Ishikawa (cell line): ENCODE measurements at regions not wholly inside any gene's neighbourhood (a gene's known extent, or its start where the extent isn't known, plus 50 kb on each side); places are given as distances from the start of the nearest gene placed in this dataset.

Experiments used
- CEBPB ChIP-seq: IDR thresholded peaks from 2 replicates; pipeline ENCODE4 v1.6.1; 2012
- CREB1 ChIP-seq: IDR thresholded peaks from 2 replicates; pipeline ENCODE4 v1.6.1; 2012; ENCODE audit warnings: low read depth
- EGR1 ChIP-seq: IDR thresholded peaks from 2 replicates; pipeline ENCODE4 v1.6.1; 2012
- EP300 ChIP-seq: IDR thresholded peaks from 2 replicates; pipeline ENCODE4 v1.6.1; 2012; ENCODE audit warnings: borderline replicate concordance
- FOXM1 ChIP-seq: IDR thresholded peaks from 2 replicates; pipeline ENCODE4 v1.6.1; 2012; ENCODE audit warnings: low read depth, borderline replicate concordance
- NFIC ChIP-seq: IDR thresholded peaks from 2 replicates; pipeline ENCODE4 v1.6.1; 2012
- RAD21 ChIP-seq: IDR thresholded peaks from 2 replicates; pipeline ENCODE4 v1.6.1; 2012; ENCODE audit warnings: low read depth
- TAF1 ChIP-seq: IDR thresholded peaks from 2 replicates; pipeline ENCODE4 v1.6.1; 2012; ENCODE audit warnings: low read depth, mild to moderate bottlenecking
- TCF12 ChIP-seq: IDR thresholded peaks from 2 replicates; pipeline ENCODE4 v1.6.1; 2012; ENCODE audit warnings: low read depth
- TEAD4 ChIP-seq: IDR thresholded peaks from 2 replicates; pipeline ENCODE4 v1.6.1; 2012
- YY1 ChIP-seq: IDR thresholded peaks from 2 replicates; pipeline ENCODE4 v1.6.1; 2012; ENCODE audit warnings: low read depth
- ZBTB7A ChIP-seq: IDR thresholded peaks from 2 replicates; pipeline ENCODE4 v1.6.1; 2012; ENCODE audit warnings: low read depth
- TF ChIP-seq, protein P1 (sequence below): IDR thresholded peaks from 2 replicates; pipeline ENCODE4 v1.6.1; 2012
- TF ChIP-seq, protein P2 (sequence below): IDR thresholded peaks from 2 replicates; pipeline ENCODE4 v1.6.1; 2012; ENCODE audit warnings: low read depth, mild to moderate bottlenecking
- TF ChIP-seq, protein P3 (sequence below): IDR thresholded peaks from 2 replicates; pipeline ENCODE4 v1.6.1; 2012

DNA sequence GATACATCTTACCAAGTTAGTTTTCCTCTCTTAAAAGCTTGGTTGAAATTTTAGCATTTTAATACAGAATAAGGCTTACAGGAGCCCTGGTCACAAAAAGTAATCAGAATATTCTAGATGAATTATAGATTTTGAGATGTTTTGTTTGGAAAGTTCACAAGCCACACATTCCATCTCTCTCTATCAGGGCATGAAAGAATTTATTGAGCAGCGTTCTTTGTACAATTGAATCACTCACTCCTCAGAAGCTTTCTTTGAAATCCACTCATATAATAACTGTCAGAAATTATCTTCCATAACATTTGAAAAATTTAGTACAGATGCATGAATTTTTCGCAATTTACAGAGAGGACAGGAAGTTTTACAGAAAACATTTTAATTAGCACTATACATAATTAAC, 938.6 kb upstream of the MDGA2 start:
- no peak for TF ChIP-seq ZBTB7A
- no peak for TF ChIP-seq CREB1
- TF ChIP-seq CEBPB, result no peak
- no peak for TF ChIP-seq TCF12
- no peak for TF ChIP-seq NFIC
- TF ChIP-seq EGR1, result no peak
- TF ChIP-seq FOXM1, result no peak
- no peak for TF ChIP-seq RAD21
- TF ChIP-seq, protein P1, sequence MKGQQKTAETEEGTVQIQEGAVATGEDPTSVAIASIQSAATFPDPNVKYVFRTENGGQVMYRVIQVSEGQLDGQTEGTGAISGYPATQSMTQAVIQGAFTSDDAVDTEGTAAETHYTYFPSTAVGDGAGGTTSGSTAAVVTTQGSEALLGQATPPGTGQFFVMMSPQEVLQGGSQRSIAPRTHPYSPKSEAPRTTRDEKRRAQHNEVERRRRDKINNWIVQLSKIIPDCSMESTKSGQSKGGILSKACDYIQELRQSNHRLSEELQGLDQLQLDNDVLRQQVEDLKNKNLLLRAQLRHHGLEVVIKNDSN, result no peak
- TF ChIP-seq TEAD4, result no peak

DNA sequence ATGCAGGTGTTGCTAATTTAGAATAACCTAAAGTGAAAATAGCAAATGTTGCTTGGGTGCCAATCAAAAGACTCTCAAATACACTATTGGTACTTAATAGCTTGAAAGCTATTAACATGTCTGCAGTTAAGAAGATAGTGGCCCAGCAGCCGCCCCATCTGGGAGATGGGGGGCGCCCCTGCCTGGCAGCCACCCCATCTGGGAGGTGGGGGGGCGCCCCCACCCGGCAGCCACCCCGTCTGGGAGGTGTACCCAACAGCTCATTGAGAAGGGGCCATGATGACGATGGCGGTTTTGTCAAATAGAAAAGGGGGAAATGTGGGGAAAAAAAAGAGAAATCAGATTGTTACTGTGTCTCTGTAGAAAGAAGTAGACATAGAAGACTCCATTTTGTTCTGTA, 923.1 kb upstream of the MDGA2 start:
- TF ChIP-seq, protein P1, result no peak
- TF ChIP-seq YY1 (no peak), TAF1 (no peak), RAD21 (no peak), EGR1 (no peak), NFIC (no peak), CREB1 (no peak)
- TF ChIP-seq, protein P2, sequence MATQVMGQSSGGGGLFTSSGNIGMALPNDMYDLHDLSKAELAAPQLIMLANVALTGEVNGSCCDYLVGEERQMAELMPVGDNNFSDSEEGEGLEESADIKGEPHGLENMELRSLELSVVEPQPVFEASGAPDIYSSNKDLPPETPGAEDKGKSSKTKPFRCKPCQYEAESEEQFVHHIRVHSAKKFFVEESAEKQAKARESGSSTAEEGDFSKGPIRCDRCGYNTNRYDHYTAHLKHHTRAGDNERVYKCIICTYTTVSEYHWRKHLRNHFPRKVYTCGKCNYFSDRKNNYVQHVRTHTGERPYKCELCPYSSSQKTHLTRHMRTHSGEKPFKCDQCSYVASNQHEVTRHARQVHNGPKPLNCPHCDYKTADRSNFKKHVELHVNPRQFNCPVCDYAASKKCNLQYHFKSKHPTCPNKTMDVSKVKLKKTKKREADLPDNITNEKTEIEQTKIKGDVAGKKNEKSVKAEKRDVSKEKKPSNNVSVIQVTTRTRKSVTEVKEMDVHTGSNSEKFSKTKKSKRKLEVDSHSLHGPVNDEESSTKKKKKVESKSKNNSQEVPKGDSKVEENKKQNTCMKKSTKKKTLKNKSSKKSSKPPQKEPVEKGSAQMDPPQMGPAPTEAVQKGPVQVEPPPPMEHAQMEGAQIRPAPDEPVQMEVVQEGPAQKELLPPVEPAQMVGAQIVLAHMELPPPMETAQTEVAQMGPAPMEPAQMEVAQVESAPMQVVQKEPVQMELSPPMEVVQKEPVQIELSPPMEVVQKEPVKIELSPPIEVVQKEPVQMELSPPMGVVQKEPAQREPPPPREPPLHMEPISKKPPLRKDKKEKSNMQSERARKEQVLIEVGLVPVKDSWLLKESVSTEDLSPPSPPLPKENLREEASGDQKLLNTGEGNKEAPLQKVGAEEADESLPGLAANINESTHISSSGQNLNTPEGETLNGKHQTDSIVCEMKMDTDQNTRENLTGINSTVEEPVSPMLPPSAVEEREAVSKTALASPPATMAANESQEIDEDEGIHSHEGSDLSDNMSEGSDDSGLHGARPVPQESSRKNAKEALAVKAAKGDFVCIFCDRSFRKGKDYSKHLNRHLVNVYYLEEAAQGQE, result no peak

DNA sequence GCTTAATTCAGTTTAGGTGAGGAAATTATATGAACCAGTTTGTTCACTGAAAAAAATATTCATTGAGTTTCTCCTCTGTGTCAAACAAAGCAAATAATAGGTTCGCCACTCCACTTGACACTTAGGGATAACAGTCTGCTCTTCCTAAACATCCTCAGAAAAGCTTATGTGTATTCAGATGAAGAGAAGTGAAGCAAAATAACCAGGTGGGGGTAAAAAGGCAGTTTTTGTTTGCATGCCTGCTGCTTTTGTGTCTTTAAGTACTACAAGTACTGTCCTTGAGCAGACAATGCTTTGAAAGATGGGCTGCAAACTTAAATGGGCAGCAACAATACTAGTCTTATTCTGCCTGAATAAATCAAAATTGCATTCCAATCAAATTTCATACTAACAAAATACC, 910.7 kb upstream of the MDGA2 start:
- TF ChIP-seq EGR1 (no peak), TAF1 (no peak), TCF12 (no peak), YY1 (no peak), EP300 (no peak), FOXM1 (no peak), ZBTB7A (no peak), RAD21 (no peak), TEAD4 (no peak)
- TF ChIP-seq, protein P2, result no peak
- TF ChIP-seq, protein P3, sequence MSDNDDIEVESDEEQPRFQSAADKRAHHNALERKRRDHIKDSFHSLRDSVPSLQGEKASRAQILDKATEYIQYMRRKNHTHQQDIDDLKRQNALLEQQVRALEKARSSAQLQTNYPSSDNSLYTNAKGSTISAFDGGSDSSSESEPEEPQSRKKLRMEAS, result no peak

DNA sequence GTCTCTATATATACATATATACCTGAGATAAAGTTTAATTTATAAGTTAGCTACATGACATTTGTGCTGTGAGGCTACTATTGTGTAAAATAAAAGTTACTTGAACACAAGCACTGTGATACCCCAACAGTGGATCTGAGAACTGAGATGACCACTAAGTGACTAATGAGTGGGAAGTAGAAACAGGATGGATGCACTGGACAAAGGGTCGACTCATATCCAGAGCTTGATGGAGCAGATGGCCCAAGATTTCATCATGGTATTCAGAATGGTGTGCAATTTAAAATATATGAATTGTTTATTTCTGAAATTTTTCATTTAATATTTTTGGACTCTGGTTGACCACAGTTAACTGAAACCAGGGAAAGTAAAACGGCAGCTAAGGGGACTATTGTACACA, 908.6 kb upstream of the MDGA2 start:
- TF ChIP-seq RAD21, result no peak
- TF ChIP-seq YY1, result no peak
- no peak for TF ChIP-seq FOXM1
- no peak for TF ChIP-seq TAF1
- TF ChIP-seq, protein P1, result no peak
- no peak for TF ChIP-seq NFIC
- TF ChIP-seq, protein P3, result no peak
- no peak for TF ChIP-seq CREB1
- no peak for TF ChIP-seq ZBTB7A

DNA sequence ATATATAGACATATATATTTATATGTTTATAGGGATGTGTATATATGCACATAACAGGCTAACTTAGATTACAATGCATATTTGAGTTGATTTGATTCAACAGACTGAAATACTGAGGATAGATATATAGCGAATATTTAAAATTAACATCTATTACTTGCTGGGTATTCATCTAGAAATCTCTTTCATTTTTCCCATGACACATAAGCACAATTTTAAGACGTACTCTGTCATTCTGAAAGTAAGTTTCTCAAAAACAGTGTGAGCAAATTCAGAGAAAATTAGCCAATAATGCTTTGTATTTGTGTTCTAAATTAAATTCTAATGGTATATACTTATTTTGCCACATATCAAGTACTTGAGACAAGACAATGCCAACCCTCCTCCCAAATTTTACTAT, 907.5 kb upstream of the MDGA2 start:
- TF ChIP-seq, protein P2, result no peak
- TF ChIP-seq FOXM1 (no peak), EGR1 (no peak), CEBPB (no peak), TAF1 (no peak), YY1 (no peak)
